ENCODE measurements at regions not wholly inside any gene's neighbourhood (a gene's known extent, or its start where the extent isn't known, plus 50 kb on each side); places are given as distances from the start of the nearest gene placed in this dataset.

- no peaks in the 10 kb centered on the region for H3K4me1 ChIP-seq
- FAIRE-seq, result no peak
- intact Hi-C loops (cut with DNase I), result no loop called here
- no peaks in the 10 kb centered on the region for H3K36me3 ChIP-seq
- ATAC-seq, result no peak
- no peaks in the 10 kb centered on the region for H3K27me3 ChIP-seq
- H3K27ac ChIP-seq, result no peak overlapping the region
- no peak for TF ChIP-seq CTCF (IDR thresholded peaks at IDR 0.05)
- no peak overlapping the region for H3K4me3 ChIP-seq
- WGBS, 2 donors, result 17 to 19% methylated on average over 3 of the region's 3 CpGs
- no peak for DNase-seq
- H3K9me3 ChIP-seq, result no peaks in the 10 kb centered on the region
Measured at GRCh38 chr1:106688446-106688845, 368.0 kb upstream of the PRMT6 start.

- DNase-seq (no peak), ATAC-seq (no peak), FAIRE-seq (no peak)
- no peaks in the 10 kb centered on the region for H3K9me3 ChIP-seq
- H3K27me3 ChIP-seq, result no peaks in the 10 kb centered on the region
- H3K4me3 ChIP-seq, result no peak overlapping the region
- no peaks in the 10 kb centered on the region for H3K4me1 ChIP-seq
- intact Hi-C loops (cut with DNase I), result no loop called here
- TF ChIP-seq CTCF (IDR thresholded peaks at IDR 0.05), result no peak
- no peak overlapping the region for H3K27ac ChIP-seq
- H3K36me3 ChIP-seq, result no peaks in the 10 kb centered on the region
Measured at GRCh38 chr1:106698660-106699059, 357.8 kb upstream of the PRMT6 start.

- Histone ChIP-seq H3K36me3 (no peaks in the 10 kb centered on the region), H3K27ac (no peak overlapping the region), H3K4me3 (no peak overlapping the region), H3K27me3 (no peaks in the 10 kb centered on the region), H3K9me3 (no peaks in the 10 kb centered on the region), H3K4me1 (no peaks in the 10 kb centered on the region)
- FAIRE-seq (no peak), ATAC-seq (no peak), DNase-seq (no peak)
- TF ChIP-seq CTCF (IDR thresholded peaks at IDR 0.05), result no peak
- intact Hi-C loops (cut with DNase I), result no loop called here
Measured at GRCh38 chr1:106699433-106699832, 357.0 kb upstream of the PRMT6 start.

- Histone ChIP-seq H3K27ac (no peak overlapping the region), H3K36me3 (no peaks in the 10 kb centered on the region), H3K4me1 (no peaks in the 10 kb centered on the region), H3K9me3 (no peaks in the 10 kb centered on the region), H3K4me3 (no peak overlapping the region), H3K27me3 (no peaks in the 10 kb centered on the region)
- TF ChIP-seq CTCF (IDR thresholded peaks at IDR 0.05), result no peak
- DNase-seq (no peak), FAIRE-seq (no peak), ATAC-seq (no peak)
- intact Hi-C loops (cut with DNase I), result no loop called here
Measured at GRCh38 chr1:106700211-106700610, 356.3 kb upstream of the PRMT6 start.

GRCh38 chr1:106705971-106706370, 350.5 kb upstream of the PRMT6 start:
- H3K27ac ChIP-seq, result no peak overlapping the region

More at GRCh38 chr1:106705971-106706370, 350.5 kb upstream of the PRMT6 start:
- no peaks in the 10 kb centered on the region for H3K4me1 ChIP-seq
- TF ChIP-seq CTCF (IDR thresholded peaks at IDR 0.05), result no peak
- H3K9me3 ChIP-seq, result no peaks in the 10 kb centered on the region
- no peaks in the 10 kb centered on the region for H3K27me3 ChIP-seq
- no peak overlapping the region for H3K4me3 ChIP-seq
- intact Hi-C loops (cut with DNase I), result no loop called here
- no peak for FAIRE-seq
- H3K36me3 ChIP-seq, result no peaks in the 10 kb centered on the region
- DNase-seq, result no peak
- no peak for ATAC-seq

All from pancreas (tissue), 10 donors.